GM19463 (cell line): ENCODE measurements at regions not wholly inside any gene's neighbourhood (a gene's known extent, or its start where the extent isn't known, plus 50 kb on each side); places are given as distances from the start of the nearest gene placed in this dataset.
"Not testable (repeated sequence)": the region's sequence is repeated elsewhere in the genome, so short reads cannot be mapped to it uniquely, and the experiment has no call there.

Source experiments
- ATAC-seq: cut with Tn5 transposase; IDR thresholded peaks from one replicate; pipeline ENCODE4 v1.9.1; 2021; ENCODE audit warnings: mild to moderate bottlenecking, moderate library complexity; ENCODE audit not compliant: unreplicated experiment

- no peak for ATAC-seq
Measured at GRCh38 chr11:35046681-35047080, 92.3 kb upstream of the CD44 start.

- ATAC-seq = no peak
Measured at GRCh38 chr11:35047179-35047578, 91.8 kb upstream of the CD44 start.

GRCh38 chr11:35047769-35048168 lies 91.2 kb upstream of the CD44 start:
- no peak for ATAC-seq

GRCh38 chr11:35048346-35048745 lies 90.6 kb upstream of the CD44 start:
- ATAC-seq = not testable (repeated sequence)

GRCh38 chr11:35049859-35050531 lies 89.0 kb upstream of the CD44 start:
- no peak for ATAC-seq

- ATAC-seq = no peak
Measured at GRCh38 chr11:35050541-35050995, 88.4 kb upstream of the CD44 start.

- no peak for ATAC-seq
Measured at GRCh38 chr11:35056391-35057093, 82.4 kb upstream of the CD44 start.

- no peak for ATAC-seq
Measured at GRCh38 chr11:35057926-35058668, 80.9 kb upstream of the CD44 start.

DNA sequence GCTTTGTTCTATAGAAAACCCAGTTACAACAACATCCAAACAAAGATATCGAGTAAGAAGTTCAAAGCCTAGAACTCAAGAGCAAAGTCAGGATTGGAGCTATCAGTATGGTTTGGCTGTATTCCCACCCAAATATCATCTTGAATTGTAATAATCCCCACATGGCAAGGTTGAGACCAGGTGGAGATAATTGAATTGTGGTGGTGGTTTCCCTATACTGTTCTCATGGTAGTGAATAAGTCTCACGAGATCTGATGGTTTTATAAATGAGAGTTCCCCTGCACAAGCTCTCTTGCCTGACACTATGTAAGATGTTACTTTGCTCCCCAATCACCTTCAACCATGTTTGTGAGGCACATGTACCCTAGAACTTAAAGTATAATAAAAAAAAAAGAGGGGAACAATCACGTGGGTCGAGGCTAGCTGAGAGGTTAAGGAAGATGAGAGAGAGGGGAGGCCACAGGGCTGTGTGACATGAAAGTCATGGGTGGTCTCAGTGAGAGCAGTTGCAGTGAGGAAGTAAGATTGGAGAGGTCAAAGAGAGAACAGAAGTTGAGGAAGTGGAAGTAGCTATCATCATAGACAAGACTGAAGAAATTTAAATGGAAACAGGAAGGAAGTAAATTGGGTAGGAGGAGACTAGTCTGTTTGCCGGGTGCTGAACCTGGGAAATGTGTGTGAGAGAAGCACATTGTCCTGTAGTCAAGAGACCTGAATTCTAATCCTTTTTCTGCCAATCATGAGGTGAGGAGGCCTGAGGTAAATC lies 80.1 kb upstream of the CD44 start:
- ATAC-seq = no peak

- ATAC-seq = no peak
Measured at GRCh38 chr11:35061516-35062440, 77.2 kb upstream of the CD44 start.

GRCh38 chr11:35063488-35063931 lies 75.5 kb upstream of the CD44 start:
- ATAC-seq = no peak

DNA sequence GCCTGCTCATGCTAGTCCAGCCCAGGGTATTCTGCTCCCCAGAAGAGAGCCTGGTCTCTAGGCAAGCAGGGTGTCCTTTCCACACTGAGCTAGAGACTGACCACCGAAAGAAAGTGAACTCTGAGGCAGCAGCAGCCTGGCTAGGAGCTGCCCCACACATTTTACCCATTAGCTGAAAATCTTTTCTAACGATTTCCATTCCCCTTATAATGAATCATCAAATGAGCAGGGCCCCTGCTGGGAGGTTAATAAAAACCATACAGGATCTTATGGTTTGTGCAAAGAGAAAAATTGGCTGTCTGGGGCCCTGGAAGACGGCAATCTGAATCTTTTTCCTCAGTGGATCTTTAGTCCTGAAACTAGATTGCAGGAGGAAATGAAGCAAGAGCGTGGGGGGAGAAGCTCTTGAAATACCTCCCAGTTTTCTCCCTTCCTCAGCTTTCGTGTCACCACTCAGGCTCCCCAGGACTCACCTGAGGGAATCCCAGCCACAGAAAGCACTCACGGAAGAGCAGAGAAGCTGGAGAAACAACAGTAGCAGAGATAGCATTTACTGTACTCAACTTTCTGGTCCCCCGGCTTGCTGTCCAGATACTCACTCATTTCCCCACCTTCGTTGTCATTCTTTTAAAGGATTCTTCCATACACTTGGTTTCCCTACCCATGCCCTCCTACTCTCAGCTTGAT lies 74.7 kb upstream of the CD44 start:
- ATAC-seq = no peak

DNA sequence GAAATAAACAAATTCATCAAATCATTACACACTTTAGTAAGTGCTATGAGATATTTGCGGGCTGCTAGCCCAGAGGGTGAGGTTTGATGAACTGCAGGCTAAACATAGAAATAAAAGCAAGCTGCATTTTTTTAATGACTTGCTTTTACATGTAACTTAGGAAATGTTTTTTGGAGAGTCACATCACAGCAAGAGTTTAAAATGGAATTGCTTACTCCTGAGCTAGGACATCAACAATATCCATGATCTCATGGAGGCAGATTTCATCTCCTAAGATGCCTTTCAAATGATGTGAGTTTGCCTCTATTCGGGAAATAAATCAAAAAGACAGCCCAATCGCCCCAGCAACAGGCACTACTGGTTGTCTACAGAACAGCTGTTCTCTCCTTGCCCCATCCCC lies 73.4 kb upstream of the CD44 start:
- no peak for ATAC-seq

DNA sequence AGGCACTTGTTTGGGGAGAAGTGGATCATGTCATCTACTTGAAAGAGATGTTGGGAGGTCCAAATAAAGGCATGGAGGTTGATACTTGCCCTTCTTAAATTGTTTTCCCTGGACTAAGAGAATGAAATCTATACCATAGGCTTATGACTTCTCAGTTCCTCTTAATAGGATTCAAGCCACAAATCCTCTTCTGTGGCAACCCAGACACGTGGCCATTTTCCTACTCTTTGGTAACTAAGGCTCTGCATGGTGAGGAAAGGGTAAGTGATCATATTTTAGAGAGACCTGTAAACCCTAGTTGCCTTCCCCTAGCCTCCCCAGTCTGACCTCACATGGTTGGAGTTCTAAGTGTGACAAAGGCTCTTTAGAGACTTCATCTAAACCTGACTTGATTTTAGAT lies 72.9 kb upstream of the CD44 start:
- ATAC-seq = no peak

- peak; percentile 90 for ATAC-seq
Measured at GRCh38 chr11:35066783-35067423, 72.1 kb upstream of the CD44 start.

- no peak for ATAC-seq
Measured at GRCh38 chr11:35071722-35072121, 67.2 kb upstream of the CD44 start.

GRCh38 chr11:35073691-35074419 lies 65.1 kb upstream of the CD44 start:
- ATAC-seq = no peak
